ENCODE measurements at regions not wholly inside any gene's neighbourhood (a gene's known extent, or its start where the extent isn't known, plus 50 kb on each side); places are given as distances from the start of the nearest gene placed in this dataset.

DNA sequence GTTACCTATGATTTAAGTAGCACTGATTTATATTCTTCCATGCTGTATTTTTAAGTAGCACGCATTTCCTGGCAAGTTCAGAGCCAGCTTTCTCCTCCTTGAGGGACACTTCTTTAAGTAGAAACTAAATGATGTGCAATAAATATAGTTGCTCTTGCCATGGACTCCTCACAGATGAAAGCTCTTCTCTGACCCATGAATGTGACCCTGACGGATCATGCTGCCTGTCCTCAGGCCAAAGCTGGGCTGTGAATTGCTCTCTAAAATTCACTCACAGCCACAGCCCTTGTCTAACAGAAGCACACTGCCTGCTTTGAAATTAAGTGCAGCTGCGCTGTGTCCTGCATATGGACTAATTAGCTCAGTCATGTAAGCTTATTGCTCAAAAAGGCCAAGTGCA lies 438.8 kb downstream of the PMP22 start:
- ChIA-PET CTCF (ENCODE audit: low intra/inter-chr PET ratio) (no interaction called here), POLR2A (interaction anchor here (0.5 kb wide), 1 partner anchor 16 kb away, joined by 3 read pairs; no protein-coding TSS in a partner anchor)
- Histone ChIP-seq H3K27ac (ENCODE audit: extremely low read depth, low read depth, low read length) (no peak overlapping the region), H3K9me1 (ENCODE audit: control insufficient read depth, insufficient read depth, low read length) (no peaks in the 10 kb centered on the region), H3K4me2 (ENCODE audit: insufficient read depth, low read length) (no peak overlapping the region), H4K20me1 (replicated peaks; ENCODE audit: control insufficient read depth, insufficient read depth, low read length) (no peaks in the 10 kb centered on the region), H3K9ac (ENCODE audit: insufficient read depth in 1 of 2, low read depth in 2 of 2, low read length in 2 of 2) (no peak overlapping the region), H3K9me3 (replicated peaks; ENCODE audit: control insufficient read depth, insufficient read depth, low read depth, low read length) (no peaks in the 10 kb centered on the region), H3K79me2 (ENCODE audit: control insufficient read depth, insufficient read depth, low read length) (no peaks in the 10 kb centered on the region), H3K27me3 (ENCODE audit: control insufficient read depth in 2 of 2, insufficient read depth in 2 of 2, low read length in 2 of 2) (no peaks in the 10 kb centered on the region), H3K36me3 (ENCODE audit: control insufficient read depth, insufficient read depth, low read length) (no peaks in the 10 kb centered on the region), H2AFZ (ENCODE audit: low read depth, low read length) (no peak overlapping the region), H3K4me3 (no peak overlapping the region), H3K4me1 (replicated peaks in 1 of 2; ENCODE audit: control insufficient read depth in 2 of 2, insufficient read depth in 2 of 2, low read length in 2 of 2) (no peaks in the 10 kb centered on the region)
- intact Hi-C loops (cut with micrococcal nuclease) = no loop called here
- ATAC-seq = no peak
- TF ChIP-seq IFI16 (CRISPR knock-in tag; IDR thresholded peaks at IDR 0.05) = no peak
- no peak for TF ChIP-seq RUNX1 (IDR thresholded peaks at IDR 0.05; ENCODE audit: low read depth)
- TF ChIP-seq, protein P1, sequence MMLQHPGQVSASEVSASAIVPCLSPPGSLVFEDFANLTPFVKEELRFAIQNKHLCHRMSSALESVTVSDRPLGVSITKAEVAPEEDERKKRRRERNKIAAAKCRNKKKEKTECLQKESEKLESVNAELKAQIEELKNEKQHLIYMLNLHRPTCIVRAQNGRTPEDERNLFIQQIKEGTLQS (IDR thresholded peaks at IDR 0.05) = no peak
- TF ChIP-seq, protein P1 (CRISPR knock-in tag; conservative IDR thresholded peaks at IDR 0.05) = no peak
- TF ChIP-seq ERF (CRISPR knock-in tag; IDR thresholded peaks at IDR 0.05) = no peak
- TF ChIP-seq RAD21 (CRISPR knock-in tag; conservative IDR thresholded peaks at IDR 0.05 in 1 of 2, IDR thresholded peaks at IDR 0.05 in 1 of 2) = no peak
- BruUV-seq (replicated peaks) = no TSS peak
- FAIRE-seq = no peak
- DNase-seq (ENCODE audit: extremely low read depth in 1 of 4, low spot score in 3 of 4) = no peak
- in situ Hi-C loops (cut with MboI) = no loop called here
- 0% methylated on average over 3 of the region's 3 CpGs for WGBS (ENCODE audit: insufficient coverage, low coverage, missing lambda C conversion rate)

DNA sequence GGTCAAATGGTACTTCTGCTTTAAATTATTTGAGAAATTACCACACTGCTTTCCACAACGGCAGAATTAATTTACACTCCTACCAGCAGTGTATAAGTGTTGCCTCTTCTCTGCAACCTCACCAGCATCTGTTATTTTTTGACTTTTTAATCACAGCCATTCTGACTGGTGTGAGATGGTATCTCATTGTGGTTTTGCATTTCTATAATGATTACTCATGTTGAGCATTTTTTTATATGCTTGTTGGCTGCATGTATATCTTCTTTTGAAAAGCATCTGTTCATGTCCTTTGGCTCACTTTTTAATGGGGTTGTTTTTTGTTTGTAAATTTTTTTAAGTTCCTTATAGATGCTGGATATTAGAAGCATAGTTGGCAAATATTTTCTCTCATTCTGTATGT lies 446.7 kb downstream of the PMP22 start:
- no peak overlapping the region for H3K4me3 ChIP-seq
- no peaks in the 10 kb centered on the region for H4K20me1 ChIP-seq (replicated peaks; ENCODE audit: control insufficient read depth, insufficient read depth, low read length)
- BruUV-seq (replicated peaks) = no TSS peak
- no peaks in the 10 kb centered on the region for H3K27me3 ChIP-seq (ENCODE audit: control insufficient read depth in 2 of 2, insufficient read depth in 2 of 2, low read length in 2 of 2)
- intact Hi-C loops (cut with micrococcal nuclease) (loop anchor here (10.0 kb wide), 1 partner anchor 524 kb away; no protein-coding TSS in a partner anchor), in situ Hi-C loops (cut with MboI) (no loop called here)
- no peaks in the 10 kb centered on the region for H3K36me3 ChIP-seq (ENCODE audit: control insufficient read depth, insufficient read depth, low read length)
- H3K79me2 ChIP-seq (ENCODE audit: control insufficient read depth, insufficient read depth, low read length) = no peaks in the 10 kb centered on the region
- POLR2A ChIA-PET = no interaction called here
- H3K9me1 ChIP-seq (ENCODE audit: control insufficient read depth, insufficient read depth, low read length) = no peaks in the 10 kb centered on the region
- H3K9ac ChIP-seq (ENCODE audit: insufficient read depth in 1 of 2, low read depth in 2 of 2, low read length in 2 of 2) = no peak overlapping the region
- no peaks in the 10 kb centered on the region for H3K9me3 ChIP-seq (replicated peaks; ENCODE audit: control insufficient read depth, insufficient read depth, low read depth, low read length)
- FAIRE-seq (no peak), DNase-seq (ENCODE audit: extremely low read depth in 1 of 4, low spot score in 3 of 4) (no peak), ATAC-seq (no peak)
- no peak overlapping the region for H3K4me2 ChIP-seq (ENCODE audit: insufficient read depth, low read length)
- CTCF ChIA-PET (ENCODE audit: low intra/inter-chr PET ratio) = no interaction called here
- no peaks in the 10 kb centered on the region for H3K4me1 ChIP-seq (replicated peaks in 1 of 2; ENCODE audit: control insufficient read depth in 2 of 2, insufficient read depth in 2 of 2, low read length in 2 of 2)
- no peak for TF ChIP-seq ZNF764 (CRISPR knock-in tag; IDR thresholded peaks at IDR 0.05; ENCODE audit: low read depth)
- TF ChIP-seq, protein P2, sequence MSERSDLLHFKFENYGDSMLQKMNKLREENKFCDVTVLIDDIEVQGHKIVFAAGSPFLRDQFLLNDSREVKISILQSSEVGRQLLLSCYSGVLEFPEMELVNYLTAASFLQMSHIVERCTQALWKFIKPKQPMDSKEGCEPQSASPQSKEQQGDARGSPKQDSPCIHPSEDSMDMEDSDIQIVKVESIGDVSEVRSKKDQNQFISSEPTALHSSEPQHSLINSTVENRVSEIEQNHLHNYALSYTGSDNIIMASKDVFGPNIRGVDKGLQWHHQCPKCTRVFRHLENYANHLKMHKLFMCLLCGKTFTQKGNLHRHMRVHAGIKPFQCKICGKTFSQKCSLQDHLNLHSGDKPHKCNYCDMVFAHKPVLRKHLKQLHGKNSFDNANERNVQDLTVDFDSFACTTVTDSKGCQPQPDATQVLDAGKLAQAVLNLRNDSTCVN (CRISPR knock-in tag; IDR thresholded peaks at IDR 0.05) = no peak
- TF ChIP-seq ZFX (CRISPR knock-in tag; IDR thresholded peaks at IDR 0.05) = no peak
- H2AFZ ChIP-seq (ENCODE audit: low read depth, low read length) = no peak overlapping the region
- no peak overlapping the region for H3K27ac ChIP-seq (ENCODE audit: extremely low read depth, low read depth, low read length)
- WGBS (ENCODE audit: insufficient coverage, low coverage, missing lambda C conversion rate) = 0% methylated on average over 1 of the region's 1 CpG
